Osteoblast (primary cell): ENCODE measurements at regions not wholly inside any gene's neighbourhood (a gene's known extent, or its start where the extent isn't known, plus 50 kb on each side); places are given as distances from the start of the nearest gene placed in this dataset.
"Not testable (repeated sequence)": the region's sequence is repeated elsewhere in the genome, so short reads cannot be mapped to it uniquely, and the experiment has no call there.

Source experiments
- DNase-seq: peaks from one replicate; pipeline ENCODE4 v3.0.0; 2011; ENCODE audit warnings: low spot score, mixed read lengths; ENCODE audit not compliant: insufficient read length; ENCODE audit errors: missing footprints
- H2AFZ ChIP-seq: 2 replicates; pipeline ENCODE4 v1.6.0; 2011; ENCODE audit warnings: mild to moderate bottlenecking, low read length
- H3K27ac ChIP-seq: 2 replicates; pipeline ENCODE4 v1.5.1; 2011; ENCODE audit warnings: mild to moderate bottlenecking, low read depth, low read length, moderate library complexity
- H3K27me3 ChIP-seq: 2 replicates; pipeline ENCODE4 v1.6.0; 2012; ENCODE audit warnings: mild to moderate bottlenecking, control low read depth, inconsistent platforms, low read length, moderate library complexity; ENCODE audit not compliant: insufficient read depth
- H3K36me3 ChIP-seq: 2 replicates; pipeline ENCODE4 v1.5.1; 2011; ENCODE audit warnings: mild to moderate bottlenecking, low read length, control low read depth, moderate library complexity; ENCODE audit not compliant: insufficient read depth
- H3K4me1 ChIP-seq: 2 replicates; pipeline ENCODE4 v1.5.1; 2011; ENCODE audit warnings: mild to moderate bottlenecking, low read length, control low read depth, moderate library complexity; ENCODE audit not compliant: insufficient read depth
- H3K4me2 ChIP-seq: 2 replicates; pipeline ENCODE4 v1.6.0; 2011; ENCODE audit warnings: mild to moderate bottlenecking, low read length; ENCODE audit not compliant: insufficient read depth
- H3K4me3 ChIP-seq: fragments of 200-600 bp; sonication (generic); 3 replicates; pipeline ENCODE4 v1.5.1; 2012; ENCODE audit warnings: mild to moderate bottlenecking, low read length, inconsistent platforms; ENCODE audit not compliant: insufficient read depth
- H3K79me2 ChIP-seq: 2 replicates; pipeline ENCODE4 v1.6.0; 2012; ENCODE audit warnings: mild to moderate bottlenecking, low read length, control low read depth, inconsistent platforms; ENCODE audit not compliant: insufficient read depth
- H3K9me3 ChIP-seq: 2 replicates; pipeline ENCODE4 v1.5.1; 2011; ENCODE audit warnings: low read depth, low read length, control low read depth
- H4K20me1 ChIP-seq: 2 replicates; pipeline ENCODE4 v1.6.0; 2012; ENCODE audit warnings: mild to moderate bottlenecking, low read length, control low read depth; ENCODE audit not compliant: insufficient read depth
- CTCF ChIP-seq: IDR thresholded peaks from 2 replicates; pipeline ENCODE4 v1.5.1; 2011; ENCODE audit warnings: mild to moderate bottlenecking, low read depth, low read length, moderate library complexity; ENCODE audit errors: extremely low read depth

GRCh38 chr3:20524328-20524727, 338.3 kb upstream of the SGO1 start:
- Histone ChIP-seq H4K20me1 (no peaks in the 10 kb centered on the region), H3K9me3 (no peaks in the 10 kb centered on the region), H2AFZ (no peak overlapping the region), H3K36me3 (no peaks in the 10 kb centered on the region), H3K27me3 (no peaks in the 10 kb centered on the region), H3K27ac (no peak overlapping the region), H3K4me3 (no peak overlapping the region), H3K4me2 (no peak overlapping the region), H3K4me1 (no peaks in the 10 kb centered on the region), H3K79me2 (no peaks in the 10 kb centered on the region)
- TF ChIP-seq CTCF: no peak
- no peak for DNase-seq

GRCh38 chr3:20523293-20523692, 337.3 kb upstream of the SGO1 start:
- DNase-seq: no peak
- no peaks in the 10 kb centered on the region for H3K4me1 ChIP-seq
- H3K4me3 ChIP-seq: no peak overlapping the region
- H3K27ac ChIP-seq: no peak overlapping the region
- no peaks in the 10 kb centered on the region for H3K79me2 ChIP-seq
- no peaks in the 10 kb centered on the region for H4K20me1 ChIP-seq
- H3K4me2 ChIP-seq: no peak overlapping the region
- H3K36me3 ChIP-seq: no peaks in the 10 kb centered on the region
- no peaks in the 10 kb centered on the region for H3K27me3 ChIP-seq
- H2AFZ ChIP-seq: no peak overlapping the region
- no peaks in the 10 kb centered on the region for H3K9me3 ChIP-seq
- TF ChIP-seq CTCF: no peak

GRCh38 chr3:20517316-20517715, 331.3 kb upstream of the SGO1 start:
- H3K4me2 ChIP-seq, H2AFZ ChIP-seq, H4K20me1 ChIP-seq, H3K79me2 ChIP-seq, H3K4me1 ChIP-seq, H3K27ac ChIP-seq, H3K36me3 ChIP-seq, H3K4me3 ChIP-seq, H3K27me3 ChIP-seq, DNase-seq, H3K9me3 ChIP-seq: not testable (repeated sequence)

GRCh38 chr3:20516311-20516710, 330.3 kb upstream of the SGO1 start:
- Histone ChIP-seq H3K27ac (no peak overlapping the region), H3K9me3 (no peaks in the 10 kb centered on the region), H2AFZ (no peak overlapping the region), H3K36me3 (no peaks in the 10 kb centered on the region), H3K4me3 (no peak overlapping the region), H3K27me3 (no peaks in the 10 kb centered on the region), H4K20me1 (no peaks in the 10 kb centered on the region), H3K79me2 (no peaks in the 10 kb centered on the region), H3K4me2 (no peak overlapping the region), H3K4me1 (no peaks in the 10 kb centered on the region)
- no peak for DNase-seq
- TF ChIP-seq CTCF: no peak

- no peak for TF ChIP-seq CTCF
- no peaks in the 10 kb centered on the region for H3K79me2 ChIP-seq
- no peak overlapping the region for H3K27ac ChIP-seq
- no peaks in the 10 kb centered on the region for H4K20me1 ChIP-seq
- H3K9me3 ChIP-seq: no peaks in the 10 kb centered on the region
- no peak overlapping the region for H3K4me2 ChIP-seq
- no peak overlapping the region for H3K4me3 ChIP-seq
- no peaks in the 10 kb centered on the region for H3K36me3 ChIP-seq
- H3K4me1 ChIP-seq: no peaks in the 10 kb centered on the region
- no peaks in the 10 kb centered on the region for H3K27me3 ChIP-seq
- no peak overlapping the region for H2AFZ ChIP-seq
- no peak for DNase-seq
Observed at GRCh38 chr3:20515834-20516233, 329.8 kb upstream of the SGO1 start.
